B cell (primary cell): ENCODE measurements at regions not wholly inside any gene's neighbourhood (a gene's known extent, or its start where the extent isn't known, plus 50 kb on each side); places are given as distances from the start of the nearest gene placed in this dataset.

Experiments
- ATAC-seq: fragments of 200-7000 bp; cut with Tn5 transposase; one replicate; pipeline ENCODE4 v1.10.0; 2021; ENCODE audit warnings: low read depth, mild to moderate bottlenecking, moderate number of reproducible peaks, moderate library complexity
- CTCF ChIA-PET: fragments of 350-600 bp; sonication (Branson Sonifier 250); formaldehyde crosslinking; loops from one replicate; lab custom pipeline; 2021; ENCODE audit warnings: antibody characterized with exemption, inconsistent platforms; lab: Charles Lee
- POLR2A ChIA-PET: fragments of 350-600 bp; sonication (Branson Sonifier 250); formaldehyde crosslinking; loops from one replicate; lab custom pipeline; 2021; ENCODE audit warnings: antibody characterized with exemption; lab: Charles Lee
- DNase-seq: peaks from one replicate; pipeline ENCODE4 v3.0.0; 2013
- H2AFZ ChIP-seq: 2 replicates; pipeline ENCODE4 v1.6.1; 2012; ENCODE audit warnings: mild to moderate bottlenecking, low read depth, low read length; ENCODE audit not compliant: insufficient read depth, poor library complexity, severe bottlenecking
- H3K27ac ChIP-seq, 2 donors: 1 replicate in 1 of 2; 2 replicates in 1 of 2; pipeline ENCODE4 v1.5.1; 2012 to 2013; ENCODE audit warnings: low read length in 2 of 2, mild to moderate bottlenecking in 2 of 2, moderate library complexity in 1 of 2
- H3K27me3 ChIP-seq, 4 experiments: fragments of 200-600 bp in 1 of 4; sonication (generic) in 1 of 4; replicated peaks in 1 of 4; 1 replicate in 2 of 4; 2 replicates in 2 of 4; pipeline versions ENCODE4 v1.6.1 to v1.7.0; 2013 to 2016; ENCODE audit warnings: low read length in 3 of 4, mild to moderate bottlenecking in 2 of 4, mixed read lengths in 1 of 4, moderate library complexity in 1 of 4; ENCODE audit not compliant: insufficient read depth in 4 of 4, control insufficient read depth in 3 of 4; ENCODE audit errors: control extremely low read depth in 1 of 4
- H3K36me3 ChIP-seq, 2 experiments: replicated peaks in 1 of 2; 1 replicate in 1 of 2; 2 replicates in 1 of 2; pipeline versions ENCODE4 v1.6.1 to v1.7.1; 2013; ENCODE audit warnings: low read length in 1 of 2; ENCODE audit not compliant: insufficient read depth in 2 of 2, control insufficient read depth in 1 of 2; ENCODE audit errors: control extremely low read depth in 1 of 2, extremely low read depth in 1 of 2
- H3K4me1 ChIP-seq, 2 donors: fragments of 200-600 bp in 1 of 2; sonication (generic) in 1 of 2; 1 replicate in 1 of 2; 2 replicates in 1 of 2; pipeline versions ENCODE4 v1.5.1 to v1.6.1; 2013 to 2017; ENCODE audit warnings: low read length in 2 of 2; ENCODE audit not compliant: control insufficient read depth in 2 of 2, insufficient read depth in 2 of 2
- H3K4me2 ChIP-seq: replicated peaks from 2 replicates; pipeline ENCODE3; 2012; ENCODE audit warnings: mild to moderate bottlenecking, low read depth, low read length; ENCODE audit not compliant: poor library complexity, severe bottlenecking
- H3K4me3 ChIP-seq, 5 experiments: fragments of 200-600 bp in 1 of 5; sonication (generic) in 1 of 5; 1 replicate in 3 of 5; 2 replicates in 2 of 5; pipeline versions ENCODE4 v1.5.1 to v1.7.0; 2011 to 2016; ENCODE audit warnings: low read length in 4 of 5, mild to moderate bottlenecking in 4 of 5, low read depth in 2 of 5, control low read depth in 1 of 5, moderate library complexity in 1 of 5; ENCODE audit not compliant: insufficient read depth in 1 of 5; ENCODE audit errors: control extremely low read depth in 1 of 5, extremely low read depth in 1 of 5
- H3K79me2 ChIP-seq: fragments of 200-600 bp; sonication (generic); one replicate; pipeline ENCODE4 v1.6.0; 2016; ENCODE audit warnings: low read length; ENCODE audit not compliant: control insufficient read depth, insufficient read depth
- H3K9ac ChIP-seq: fragments of 200-600 bp; sonication (generic); 2 replicates; pipeline ENCODE4 v1.6.1; 2017; ENCODE audit warnings: mild to moderate bottlenecking, low read length, moderate library complexity
- H3K9me3 ChIP-seq, 3 donors: one replicate each; pipeline versions ENCODE4 v1.6.1 to v1.7.1; 2013; ENCODE audit warnings: low read length in 2 of 3; ENCODE audit not compliant: control insufficient read depth in 2 of 3, insufficient read depth in 1 of 3; ENCODE audit errors: control extremely low read depth in 1 of 3
- H4K20me1 ChIP-seq: 2 replicates; pipeline ENCODE4 v1.6.0; 2012; ENCODE audit warnings: mild to moderate bottlenecking, low read length; ENCODE audit not compliant: insufficient read depth, control insufficient read depth, poor library complexity, severe bottlenecking
- H3K27ac Mint-ChIP-seq: one replicate; pipeline ENCODE4 v1.8.0; 2021; ENCODE audit warnings: mixed read lengths
- H3K27me3 Mint-ChIP-seq: one replicate; pipeline ENCODE4 v1.8.0; 2021; ENCODE audit warnings: mixed read lengths
- H3K4me1 Mint-ChIP-seq: one replicate; pipeline ENCODE4 v1.8.0; 2021; ENCODE audit warnings: mixed read lengths
- H3K4me3 Mint-ChIP-seq: one replicate; pipeline ENCODE4 v1.8.0; 2021; ENCODE audit warnings: mixed read lengths
- H3K9me3 Mint-ChIP-seq: one replicate; pipeline ENCODE4 v1.8.0; 2022; ENCODE audit warnings: mixed read lengths; ENCODE audit not compliant: insufficient read depth
- CTCF ChIP-seq: fragments of 200-600 bp; IDR thresholded peaks from one replicate; pipeline ENCODE4 v1.8.0; 2022; ENCODE audit warnings: antibody characterized with exemption, mild to moderate bottlenecking
- EZH2 ChIP-seq: IDR thresholded peaks from 2 replicates; pipeline ENCODE4 v1.6.1; 2012; ENCODE audit warnings: borderline replicate concordance, low read depth, mild to moderate bottlenecking, moderate library complexity, low read length; ENCODE audit not compliant: insufficient read depth, poor library complexity, severe bottlenecking
- WGBS: methylation state at CpG from one replicate; pipeline ENCODE4 v1.1.5; 2013; ENCODE audit warnings: missing lambda C conversion rate; ENCODE audit not compliant: insufficient coverage; 5-methylcytosine and 5-hydroxymethylcytosine counted together
- intact Hi-C: fragments of 100-400 bp; cut with micrococcal nuclease; formaldehyde crosslinking; loops from one replicate; pipeline ENCODE4 v1.10.0; 2022

GRCh38 chr2:126973745-126974144 is 75.1 kb downstream of the TEX51 start:
- H3K9ac ChIP-seq = no peak overlapping the region
- peaks cover 0 to 38% (median 13%) of the 10 kb centered on the region in 4 experiments for H3K27me3 ChIP-seq
- Mint-ChIP-seq H3K9me3 (no peaks in the 10 kb centered on the region), H3K4me3 (no peak overlapping the region), H3K27ac (no peak overlapping the region), H3K27me3 (peaks cover 39% of the 10 kb centered on the region), H3K4me1 (peaks cover 5% of the 10 kb centered on the region)
- no peaks in the 10 kb centered on the region for H4K20me1 ChIP-seq
- no peak for DNase-seq
- CTCF ChIA-PET = no interaction called here
- H3K27ac ChIP-seq = no peak overlapping the region
- H3K36me3 ChIP-seq = no peaks in the 10 kb centered on the region
- no peak for TF ChIP-seq CTCF
- no peak for TF ChIP-seq EZH2
- no peak overlapping the region for H2AFZ ChIP-seq
- H3K4me1 ChIP-seq = peaks cover 4 to 11% of the 10 kb centered on the region in 2 donors
- POLR2A ChIA-PET = no interaction called here
- ATAC-seq = no peak
- peaks cover 0 to 5% (median 0%) of the 10 kb centered on the region in 3 donors for H3K9me3 ChIP-seq
- no peak overlapping the region for H3K4me2 ChIP-seq
- intact Hi-C loops = no loop called here
- no peaks in the 10 kb centered on the region for H3K79me2 ChIP-seq
- no peak overlapping the region for H3K4me3 ChIP-seq
- WGBS = 80% methylated on average over 1 of the region's 2 CpGs

GRCh38 chr2:126975671-126976655 is 77.3 kb downstream of the TEX51 start:
- H3K79me2 ChIP-seq = no peaks in the 10 kb centered on the region
- no peaks in the 10 kb centered on the region for H3K36me3 ChIP-seq
- H3K4me1 Mint-ChIP-seq = peaks cover 5% of the 10 kb centered on the region
- no peaks in the 10 kb centered on the region for H3K9me3 Mint-ChIP-seq
- intact Hi-C loops = no loop called here
- no peaks in the 10 kb centered on the region for H4K20me1 ChIP-seq
- DNase-seq (no peak), ATAC-seq (no peak)
- H3K27me3 ChIP-seq = peaks cover 0 to 28% (median 6%) of the 10 kb centered on the region in 4 experiments
- H3K9me3 ChIP-seq = peaks cover 0 to 5% (median 0%) of the 10 kb centered on the region in 3 donors
- H3K27me3 Mint-ChIP-seq = peaks cover 25% of the 10 kb centered on the region
- no peak overlapping the region for H3K4me3 Mint-ChIP-seq
- H3K9ac ChIP-seq = no peak overlapping the region
- H3K4me2 ChIP-seq = no peak overlapping the region
- ChIA-PET CTCF (no interaction called here), POLR2A (no interaction called here)
- whole genome bisulfite sequencing = 92% methylated on average over 11 of the region's 12 CpGs
- no peak overlapping the region for H2AFZ ChIP-seq
- no peak for TF ChIP-seq CTCF
- TF ChIP-seq EZH2 = no peak
- H3K27ac Mint-ChIP-seq = no peak overlapping the region
- peaks cover 4 to 11% of the 10 kb centered on the region in 2 donors for H3K4me1 ChIP-seq
- no peak overlapping the region for H3K4me3 ChIP-seq
- H3K27ac ChIP-seq = no peak overlapping the region
